ENCODE measurements at regions not wholly inside any gene's neighbourhood (a gene's known extent, or its start where the extent isn't known, plus 50 kb on each side); places are given as distances from the start of the nearest gene placed in this dataset.

- TF ChIP-seq CTCF (optimal IDR thresholded peaks at IDR 0.05 in 1 of 3, IDR thresholded peaks at IDR 0.05 in 1 of 3, conservative IDR thresholded peaks at IDR 0.05 in 1 of 3; ENCODE audit: extremely low read depth in 1 of 3, insufficient read depth in 2 of 3, low read length in 3 of 3): no peak
- no peak for TF ChIP-seq EZH2 (IDR thresholded peaks at IDR 0.05; ENCODE audit: low read length)
These were observed 338.9 kb upstream of the SETBP1 start for GRCh38 chr18:44341759-44342158.

Data from keratinocyte (primary cell).